Astrocyte (in vitro differentiated cells and primary cell): ENCODE measurements at regions not wholly inside any gene's neighbourhood (a gene's known extent, or its start where the extent isn't known, plus 50 kb on each side); places are given as distances from the start of the nearest gene placed in this dataset.

Experiments used
- DNase-seq: peaks from one replicate; pipeline ENCODE4 v3.0.0-alpha.2; 2010; ENCODE audit warnings: low read depth
- FAIRE-seq: peaks from 2 replicates; lab custom pipeline; 2011; peaks lifted over from hg19 to GRCh38; lab: Jason Lieb, UNC
- H2AFZ ChIP-seq: 2 replicates; pipeline ENCODE4 v1.6.0; 2012; ENCODE audit warnings: low read depth, low read length, inconsistent platforms
- H3K27ac ChIP-seq: 2 replicates; pipeline ENCODE4 v1.5.1; 2011; ENCODE audit warnings: low read depth, low read length, inconsistent platforms
- H3K27me3 ChIP-seq: 2 replicates; pipeline ENCODE4 v1.6.0; 2011; ENCODE audit warnings: low read length, inconsistent platforms; ENCODE audit not compliant: insufficient read depth
- H3K36me3 ChIP-seq: 2 replicates; pipeline ENCODE4 v1.5.1; 2011; ENCODE audit warnings: low read length, inconsistent platforms; ENCODE audit not compliant: insufficient read depth
- H3K4me1 ChIP-seq: 2 replicates; pipeline ENCODE4 v1.5.1; 2011; ENCODE audit warnings: low read length, inconsistent platforms; ENCODE audit not compliant: insufficient read depth
- H3K4me2 ChIP-seq: 2 replicates; pipeline ENCODE4 v1.6.0; 2012; ENCODE audit warnings: low read length, inconsistent platforms
- H3K4me3 ChIP-seq: 2 replicates; pipeline ENCODE4 v1.5.1; 2011; ENCODE audit warnings: low read depth, mild to moderate bottlenecking, low read length, inconsistent platforms; ENCODE audit not compliant: insufficient read depth
- H3K79me2 ChIP-seq: 2 replicates; pipeline ENCODE4 v1.6.0; 2012; ENCODE audit warnings: mild to moderate bottlenecking, low read length, inconsistent platforms; ENCODE audit not compliant: insufficient read depth
- H3K9ac ChIP-seq: 2 replicates; pipeline ENCODE4 v1.6.0; 2012; ENCODE audit warnings: mild to moderate bottlenecking, low read length, inconsistent platforms
- H3K9me3 ChIP-seq: 2 replicates; pipeline ENCODE4 v1.5.1; 2012; ENCODE audit warnings: low read depth, mild to moderate bottlenecking, low read length, inconsistent platforms; ENCODE audit not compliant: insufficient read depth
- H4K20me1 ChIP-seq: 2 replicates; pipeline ENCODE4 v1.6.0; 2012; ENCODE audit warnings: low read length, inconsistent platforms; ENCODE audit not compliant: insufficient read depth
- H3K27ac Mint-ChIP-seq: one replicate; pipeline ENCODE4 v1.8.0; 2021; ENCODE audit warnings: mild to moderate bottlenecking, mixed read lengths; ENCODE audit not compliant: unreplicated experiment
- H3K27me3 Mint-ChIP-seq: one replicate; pipeline ENCODE4 v1.8.0; 2021; ENCODE audit warnings: low read depth, mixed read lengths; ENCODE audit not compliant: unreplicated experiment
- H3K36me3 Mint-ChIP-seq: one replicate; pipeline ENCODE4 v1.8.0; 2021; ENCODE audit warnings: low read depth, mixed read lengths; ENCODE audit not compliant: unreplicated experiment
- H3K4me1 Mint-ChIP-seq: one replicate; pipeline ENCODE4 v1.8.0; 2021; ENCODE audit warnings: low read depth, mixed read lengths; ENCODE audit not compliant: unreplicated experiment
- H3K4me3 Mint-ChIP-seq: one replicate; pipeline ENCODE4 v1.8.0; 2021; ENCODE audit warnings: mild to moderate bottlenecking, moderate library complexity, mixed read lengths; ENCODE audit not compliant: unreplicated experiment
- H3K9me3 Mint-ChIP-seq: one replicate; pipeline ENCODE4 v1.8.0; 2021; ENCODE audit warnings: mild to moderate bottlenecking, mixed read lengths; ENCODE audit not compliant: unreplicated experiment
- CTCF ChIP-seq: IDR thresholded peaks from 2 replicates; pipeline ENCODE4 v1.5.1; 2011; ENCODE audit warnings: low read depth, mild to moderate bottlenecking, inconsistent platforms, low read length, moderate library complexity; ENCODE audit not compliant: insufficient read depth
- EZH2 ChIP-seq: IDR thresholded peaks from 2 replicates; pipeline ENCODE4 v1.6.1; 2012; ENCODE audit warnings: mild to moderate bottlenecking, low read length, inconsistent platforms; ENCODE audit not compliant: insufficient read depth

- H3K9me3 Mint-ChIP-seq, result no peaks in the 10 kb centered on the region
- Histone ChIP-seq H3K4me3 (no peak overlapping the region), H2AFZ (no peak overlapping the region), H3K27ac (no peak overlapping the region), H3K9ac (no peak overlapping the region), H3K4me1 (no peaks in the 10 kb centered on the region), H3K36me3 (no peaks in the 10 kb centered on the region), H3K4me2 (no peak overlapping the region), H3K27me3 (peaks cover 2% of the 10 kb centered on the region), H3K9me3 (no peaks in the 10 kb centered on the region), H3K79me2 (no peaks in the 10 kb centered on the region), H4K20me1 (no peaks in the 10 kb centered on the region)
- peaks cover 50% of the 10 kb centered on the region for H3K27me3 Mint-ChIP-seq
- H3K36me3 Mint-ChIP-seq, result no peaks in the 10 kb centered on the region
- no peak overlapping the region for H3K4me3 Mint-ChIP-seq
- no peak for DNase-seq
- TF ChIP-seq EZH2, result no peak
- no peak for TF ChIP-seq CTCF
- no peak for FAIRE-seq
- no peak overlapping the region for H3K27ac Mint-ChIP-seq
- no peaks in the 10 kb centered on the region for H3K4me1 Mint-ChIP-seq
Measured at GRCh38 chr20:63092660-63093215, 86.0 kb upstream of the BHLHE23 start.

- Histone ChIP-seq H3K36me3 (no peaks in the 10 kb centered on the region), H3K4me1 (no peaks in the 10 kb centered on the region), H3K27me3 (peaks cover 2% of the 10 kb centered on the region), H4K20me1 (no peaks in the 10 kb centered on the region), H3K4me2 (no peak overlapping the region), H3K79me2 (no peaks in the 10 kb centered on the region), H2AFZ (no peak overlapping the region), H3K4me3 (no peak overlapping the region), H3K27ac (no peak overlapping the region), H3K9ac (no peak overlapping the region), H3K9me3 (no peaks in the 10 kb centered on the region)
- Mint-ChIP-seq H3K27me3 (peaks cover 55% of the 10 kb centered on the region), H3K27ac (no peak overlapping the region), H3K4me1 (no peaks in the 10 kb centered on the region), H3K4me3 (no peak overlapping the region), H3K9me3 (no peaks in the 10 kb centered on the region), H3K36me3 (no peaks in the 10 kb centered on the region)
- TF ChIP-seq CTCF, result no peak
- TF ChIP-seq EZH2, result no peak
- DNase-seq, result no peak
- FAIRE-seq, result no peak
Measured at GRCh38 chr20:63091901-63092659, 85.3 kb upstream of the BHLHE23 start.
